Vagina (tissue), 2 donors: ENCODE measurements at regions not wholly inside any gene's neighbourhood (a gene's known extent, or its start where the extent isn't known, plus 50 kb on each side); places are given as distances from the start of the nearest gene placed in this dataset.

ENCODE experiments used
- DNase-seq, 2 donors: peaks; one replicate each; pipeline ENCODE4 v3.0.0-alpha.2; 2017; ENCODE audit errors: extremely low spot score in 2 of 2
- H3K27ac ChIP-seq: fragments of 200-600 bp; sonication (generic); one replicate; pipeline ENCODE4 v1.5.1; 2019
- H3K27me3 ChIP-seq: fragments of 200-600 bp; sonication (generic); one replicate; pipeline ENCODE4 v1.5.1; 2019
- H3K36me3 ChIP-seq, 2 donors: fragments of 200-600 bp; sonication (generic); one replicate each; pipeline ENCODE4 v1.5.1; 2017 to 2019
- H3K4me1 ChIP-seq: fragments of 200-600 bp; sonication (generic); one replicate; pipeline ENCODE4 v1.5.1; 2019
- H3K4me3 ChIP-seq, 2 donors: fragments of 200-600 bp; sonication (generic); 1 replicate in 1 of 2; 2 replicates in 1 of 2; pipeline ENCODE4 v1.5.1; 2016 to 2019
- H3K9me3 ChIP-seq: fragments of 200-600 bp; sonication (generic); one replicate; pipeline ENCODE4 v1.5.1; 2019
- POLR2A ChIP-seq, 2 donors: fragments of 450-650 bp; IDR thresholded peaks; one replicate each; pipeline ENCODE4 v1.6.1; 2017; ENCODE audit warnings: antibody characterized with exemption in 2 of 2, mild to moderate bottlenecking in 2 of 2, moderate library complexity in 2 of 2
- POLR2AphosphoS5 ChIP-seq, 2 donors: sonication (generic); formaldehyde crosslinking; IDR thresholded peaks; one replicate each; pipeline ENCODE4 v1.9.0; 2017; ENCODE audit warnings: antibody characterized with exemption in 2 of 2, mild to moderate bottlenecking in 2 of 2, low read depth in 1 of 2; ENCODE audit not compliant: insufficient read depth in 1 of 2
- intact Hi-C: fragments of 100-400 bp; cut with DNase I; formaldehyde crosslinking; loops from one replicate; pipeline ENCODE4 v1.15.1; 2023
- TF ChIP-seq, protein P1 (sequence below), 3 experiments: fragments of 450-650 bp in 2 of 3; fragments of 200-600 bp in 1 of 3; sonication (generic) in 1 of 3; IDR thresholded peaks; one replicate each; pipeline ENCODE4 v1.5.1; 2017 to 2019; ENCODE audit warnings: antibody characterized with exemption in 3 of 3, mild to moderate bottlenecking in 2 of 3, moderate library complexity in 2 of 3

DNA sequence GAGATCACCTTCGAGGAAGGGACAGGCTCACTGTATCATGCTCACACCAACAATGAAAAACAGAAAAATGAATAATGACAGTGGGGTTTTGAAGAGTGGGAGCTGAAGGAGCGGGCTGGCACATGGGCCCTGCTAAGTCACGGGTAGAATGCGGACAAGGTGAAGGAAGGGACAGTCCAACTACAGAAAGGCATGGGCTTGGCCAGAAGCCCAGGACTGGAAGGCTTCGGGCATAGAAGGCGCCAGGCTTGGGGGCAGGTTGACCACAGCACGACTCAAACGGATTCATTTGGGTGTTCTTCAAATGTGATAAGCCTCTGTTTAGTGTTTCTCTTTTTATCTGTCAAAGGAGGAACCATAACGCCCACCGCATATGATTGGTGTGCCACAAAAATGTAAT is 509.5 kb downstream of the CCSER2 start:
- H3K4me1 ChIP-seq: no peaks in the 10 kb centered on the region
- H3K27ac ChIP-seq: no peak overlapping the region
- intact Hi-C loops: no loop called here
- no peak overlapping the region for H3K4me3 ChIP-seq
- no peaks in the 10 kb centered on the region for H3K9me3 ChIP-seq
- H3K27me3 ChIP-seq: no peaks in the 10 kb centered on the region
- TF ChIP-seq POLR2A (IDR thresholded peaks at IDR 0.05): no peak
- TF ChIP-seq, protein P1, sequence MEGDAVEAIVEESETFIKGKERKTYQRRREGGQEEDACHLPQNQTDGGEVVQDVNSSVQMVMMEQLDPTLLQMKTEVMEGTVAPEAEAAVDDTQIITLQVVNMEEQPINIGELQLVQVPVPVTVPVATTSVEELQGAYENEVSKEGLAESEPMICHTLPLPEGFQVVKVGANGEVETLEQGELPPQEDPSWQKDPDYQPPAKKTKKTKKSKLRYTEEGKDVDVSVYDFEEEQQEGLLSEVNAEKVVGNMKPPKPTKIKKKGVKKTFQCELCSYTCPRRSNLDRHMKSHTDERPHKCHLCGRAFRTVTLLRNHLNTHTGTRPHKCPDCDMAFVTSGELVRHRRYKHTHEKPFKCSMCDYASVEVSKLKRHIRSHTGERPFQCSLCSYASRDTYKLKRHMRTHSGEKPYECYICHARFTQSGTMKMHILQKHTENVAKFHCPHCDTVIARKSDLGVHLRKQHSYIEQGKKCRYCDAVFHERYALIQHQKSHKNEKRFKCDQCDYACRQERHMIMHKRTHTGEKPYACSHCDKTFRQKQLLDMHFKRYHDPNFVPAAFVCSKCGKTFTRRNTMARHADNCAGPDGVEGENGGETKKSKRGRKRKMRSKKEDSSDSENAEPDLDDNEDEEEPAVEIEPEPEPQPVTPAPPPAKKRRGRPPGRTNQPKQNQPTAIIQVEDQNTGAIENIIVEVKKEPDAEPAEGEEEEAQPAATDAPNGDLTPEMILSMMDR (IDR thresholded peaks at IDR 0.05): no peak
- TF ChIP-seq POLR2AphosphoS5 (IDR thresholded peaks at IDR 0.05; ENCODE audit: insufficient read depth in 1 of 2, low read depth in 1 of 2): no peak
- no peak for DNase-seq
- H3K36me3 ChIP-seq: no peaks in the 10 kb centered on the region

DNA sequence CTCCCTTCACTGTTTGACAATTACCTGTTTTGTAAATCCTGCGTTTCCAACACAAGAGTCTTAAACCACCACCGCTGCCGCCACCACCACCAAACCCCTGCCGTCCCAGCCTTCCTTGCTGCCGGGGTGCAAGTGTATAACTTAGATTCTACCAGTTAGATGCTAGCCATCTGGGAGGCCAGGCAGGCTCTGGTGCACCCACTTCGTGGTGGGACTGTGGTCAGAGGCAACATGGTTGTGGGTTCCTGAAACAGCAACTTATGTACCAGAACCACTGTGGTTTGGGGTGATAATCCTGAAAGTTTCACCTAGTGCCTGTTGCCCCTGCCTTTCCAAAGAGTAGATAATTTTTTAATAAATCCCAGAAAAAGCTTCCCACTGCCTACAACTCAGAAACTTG is 510.5 kb downstream of the CCSER2 start:
- no peaks in the 10 kb centered on the region for H3K36me3 ChIP-seq
- no peak overlapping the region for H3K4me3 ChIP-seq
- H3K9me3 ChIP-seq: no peaks in the 10 kb centered on the region
- H3K4me1 ChIP-seq: no peaks in the 10 kb centered on the region
- intact Hi-C loops: no loop called here
- TF ChIP-seq POLR2A (IDR thresholded peaks at IDR 0.05) (no peak), POLR2AphosphoS5 (IDR thresholded peaks at IDR 0.05; ENCODE audit: insufficient read depth in 1 of 2, low read depth in 1 of 2) (no peak)
- TF ChIP-seq, protein P1 (IDR thresholded peaks at IDR 0.05): no peak
- no peak overlapping the region for H3K27ac ChIP-seq
- no peaks in the 10 kb centered on the region for H3K27me3 ChIP-seq
- no peak for DNase-seq

DNA sequence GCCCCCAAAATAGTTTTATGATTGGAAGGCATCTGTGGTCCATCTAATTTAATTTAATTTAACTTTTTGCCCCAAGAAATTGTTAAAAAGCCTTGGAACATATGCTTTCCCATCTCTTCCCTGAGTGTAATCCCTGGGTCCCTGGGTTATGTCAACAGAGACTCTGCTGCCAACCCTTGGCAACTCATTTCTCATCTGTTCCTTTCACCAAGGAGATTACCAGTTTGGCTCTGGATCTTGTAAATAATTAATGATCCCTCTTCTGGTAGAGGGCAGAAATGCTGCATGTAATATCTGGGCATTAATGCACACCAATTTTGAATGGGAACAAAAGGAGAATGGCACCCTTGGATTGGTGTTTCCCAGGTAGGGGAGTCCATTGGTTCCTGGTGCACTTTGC is 514.2 kb downstream of the CCSER2 start:
- H3K27me3 ChIP-seq: no peaks in the 10 kb centered on the region
- H3K4me1 ChIP-seq: no peaks in the 10 kb centered on the region
- no peak overlapping the region for H3K27ac ChIP-seq
- no peaks in the 10 kb centered on the region for H3K36me3 ChIP-seq
- DNase-seq: no peak
- H3K4me3 ChIP-seq: no peak overlapping the region
- TF ChIP-seq POLR2AphosphoS5 (IDR thresholded peaks at IDR 0.05; ENCODE audit: insufficient read depth in 1 of 2, low read depth in 1 of 2): no peak
- no peak for TF ChIP-seq POLR2A (IDR thresholded peaks at IDR 0.05)
- TF ChIP-seq, protein P1 (IDR thresholded peaks at IDR 0.05): no peak
- intact Hi-C loops: no loop called here
- no peaks in the 10 kb centered on the region for H3K9me3 ChIP-seq

DNA sequence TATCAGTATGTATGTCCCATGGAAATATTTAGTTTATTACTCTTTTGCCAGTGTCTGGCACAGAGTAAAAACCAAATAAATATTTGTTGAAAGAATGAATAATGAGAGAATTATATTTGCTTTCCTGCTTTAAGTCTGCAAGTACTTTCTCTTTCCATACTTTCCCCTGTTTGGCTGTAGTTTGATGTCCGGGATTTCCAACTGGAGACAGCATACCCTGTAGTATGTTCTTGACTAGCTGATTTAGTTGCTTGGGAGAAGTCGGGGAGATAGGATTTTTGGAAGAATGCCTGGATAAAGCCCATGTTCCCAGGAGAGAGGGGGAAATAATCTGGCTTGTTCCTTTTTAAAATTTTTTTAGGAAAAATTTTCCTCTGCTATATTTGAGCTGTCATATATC is 516.1 kb downstream of the CCSER2 start:
- no peak for DNase-seq
- H3K27ac ChIP-seq: no peak overlapping the region
- H3K27me3 ChIP-seq: no peaks in the 10 kb centered on the region
- TF ChIP-seq, protein P1 (IDR thresholded peaks at IDR 0.05): no peak
- TF ChIP-seq POLR2AphosphoS5 (IDR thresholded peaks at IDR 0.05; ENCODE audit: insufficient read depth in 1 of 2, low read depth in 1 of 2) (no peak), POLR2A (IDR thresholded peaks at IDR 0.05) (no peak)
- intact Hi-C loops: no loop called here
- no peaks in the 10 kb centered on the region for H3K9me3 ChIP-seq
- H3K36me3 ChIP-seq: no peaks in the 10 kb centered on the region
- H3K4me1 ChIP-seq: no peaks in the 10 kb centered on the region
- H3K4me3 ChIP-seq: no peak overlapping the region

DNA sequence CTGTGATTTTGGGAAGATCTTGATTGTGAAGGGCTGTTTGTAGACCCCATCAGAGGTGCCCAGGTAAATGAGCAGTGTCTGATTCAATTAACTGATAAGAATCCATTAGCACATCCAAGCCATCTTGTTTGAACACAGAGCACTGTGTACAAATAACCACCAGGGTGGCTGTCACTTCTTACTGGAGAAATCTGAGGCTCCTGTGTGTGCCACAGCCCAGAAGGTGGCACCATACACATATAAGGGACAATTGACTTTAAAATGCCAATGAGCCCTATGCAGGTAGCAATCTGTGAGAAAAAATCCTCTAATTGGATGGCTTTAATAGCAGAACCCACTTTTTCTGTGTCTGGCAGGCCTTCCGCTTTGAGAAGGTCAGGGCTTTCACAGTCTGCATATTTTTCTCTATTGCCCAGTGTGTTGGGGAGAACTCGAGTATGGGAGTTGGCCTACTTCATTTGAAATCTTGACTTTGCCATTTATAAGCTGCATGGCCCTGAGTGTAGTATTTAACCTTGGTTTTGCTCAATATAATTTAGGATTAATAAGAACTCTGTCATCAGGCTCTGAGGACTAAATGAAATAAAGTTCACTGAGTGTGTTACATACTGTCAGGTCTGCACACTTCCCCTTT is 517.4 kb downstream of the CCSER2 start:
- H3K36me3 ChIP-seq: no peaks in the 10 kb centered on the region
- TF ChIP-seq POLR2A (IDR thresholded peaks at IDR 0.05) (no peak), POLR2AphosphoS5 (IDR thresholded peaks at IDR 0.05; ENCODE audit: insufficient read depth in 1 of 2, low read depth in 1 of 2) (no peak)
- TF ChIP-seq, protein P1 (IDR thresholded peaks at IDR 0.05): no peak
- H3K9me3 ChIP-seq: no peaks in the 10 kb centered on the region
- intact Hi-C loops: no loop called here
- no peak for DNase-seq
- no peak overlapping the region for H3K4me3 ChIP-seq
- H3K4me1 ChIP-seq: no peaks in the 10 kb centered on the region
- no peaks in the 10 kb centered on the region for H3K27me3 ChIP-seq
- no peak overlapping the region for H3K27ac ChIP-seq
